ENCODE measurements at regions not wholly inside any gene's neighbourhood (a gene's known extent, or its start where the extent isn't known, plus 50 kb on each side); places are given as distances from the start of the nearest gene placed in this dataset.

- DNase-seq (ENCODE audit: low spot score), result no peak
These were observed 253.8 kb upstream of the DMD start for GRCh38 chrX:33465137-33465536.

GRCh38 chrX:33457102-33457501 is 245.8 kb upstream of the DMD start:
- no peak for DNase-seq (ENCODE audit: low spot score)

GRCh38 chrX:33447285-33447684 is 235.9 kb upstream of the DMD start:
- DNase-seq (ENCODE audit: low spot score), result no peak

- DNase-seq (ENCODE audit: low spot score), result peak; percentile 39
These were observed 223.1 kb upstream of the DMD start for GRCh38 chrX:33434256-33435092.

- no peak for DNase-seq (ENCODE audit: low spot score)
These were observed 205.0 kb upstream of the DMD start for GRCh38 chrX:33416273-33416805.

- DNase-seq (ENCODE audit: low spot score), result no peak
These were observed 204.1 kb upstream of the DMD start for GRCh38 chrX:33415459-33415858.

- no peak for DNase-seq (ENCODE audit: low spot score)
These were observed 174.2 kb upstream of the DMD start for GRCh38 chrX:33385546-33385945.

- no peak for DNase-seq (ENCODE audit: low spot score)
These were observed 168.5 kb upstream of the DMD start for GRCh38 chrX:33379839-33380238.

GRCh38 chrX:33357606-33358005 is 146.3 kb upstream of the DMD start:
- no peak for DNase-seq (ENCODE audit: low spot score)

GRCh38 chrX:33339219-33339618 is 127.9 kb upstream of the DMD start:
- DNase-seq (ENCODE audit: low spot score), result no peak

- DNase-seq (ENCODE audit: low spot score), result no peak
These were observed 125.4 kb upstream of the DMD start for GRCh38 chrX:33336783-33337182.

- no peak for DNase-seq (ENCODE audit: low spot score)
These were observed 121.9 kb upstream of the DMD start for GRCh38 chrX:33333271-33333670.

GRCh38 chrX:33330798-33331197 is 119.4 kb upstream of the DMD start:
- DNase-seq (ENCODE audit: low spot score), result no peak

- peak; percentile 22 for DNase-seq (ENCODE audit: low spot score)
These were observed 112.8 kb upstream of the DMD start for GRCh38 chrX:33324099-33324498.

- DNase-seq (ENCODE audit: low spot score), result no peak
These were observed 96.6 kb upstream of the DMD start for GRCh38 chrX:33307911-33308354.

GRCh38 chrX:33298622-33299021 is 87.3 kb upstream of the DMD start:
- no peak for DNase-seq (ENCODE audit: low spot score)

GRCh38 chrX:33285550-33285949 is 74.2 kb upstream of the DMD start:
- DNase-seq (ENCODE audit: low spot score), result no peak

GRCh38 chrX:33277046-33277445 is 65.7 kb upstream of the DMD start:
- no peak for DNase-seq (ENCODE audit: low spot score)

GRCh38 chrX:33273535-33273934 is 62.2 kb upstream of the DMD start:
- DNase-seq (ENCODE audit: low spot score), result no peak

GRCh38 chrX:33272986-33273385 is 61.6 kb upstream of the DMD start:
- DNase-seq (ENCODE audit: low spot score), result no peak

All from iPS-NIHi11 (cell line).